ENCODE measurements at regions not wholly inside any gene's neighbourhood (a gene's known extent, or its start where the extent isn't known, plus 50 kb on each side); places are given as distances from the start of the nearest gene placed in this dataset.

DNA sequence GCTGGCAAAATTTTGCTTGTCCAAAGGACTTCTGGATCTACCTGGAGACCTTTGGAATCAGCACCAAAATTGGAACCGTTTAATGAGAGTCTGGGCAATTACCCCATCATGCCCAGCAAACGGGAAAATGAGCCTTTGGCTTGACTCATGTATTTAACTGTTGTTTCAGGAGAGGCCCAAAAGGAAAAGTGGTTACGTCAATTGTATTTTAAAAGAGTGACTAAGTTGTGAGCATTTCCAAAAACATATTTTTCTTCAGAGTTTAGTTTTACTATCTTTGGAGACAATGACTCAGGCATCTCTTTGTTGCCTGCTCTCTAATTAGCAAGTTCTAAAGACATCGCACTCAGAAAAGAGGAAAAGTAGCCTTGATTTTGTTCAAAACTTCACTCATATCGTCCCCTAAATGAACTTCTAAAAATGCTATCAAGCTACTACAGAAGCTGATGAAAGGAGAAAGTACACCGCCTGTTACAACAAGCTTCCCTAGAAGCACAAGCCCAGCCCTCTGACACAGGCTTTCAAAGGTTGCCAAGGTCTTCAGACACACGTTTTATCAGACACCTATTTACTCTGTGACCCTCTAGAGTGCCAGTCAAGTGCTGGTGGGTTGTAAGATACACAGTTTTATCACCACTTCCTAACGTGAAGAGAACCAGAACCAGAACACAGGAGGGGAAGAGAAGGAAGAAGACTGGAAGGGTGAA lies 146.2 kb downstream of the TBX18 start:
- H3K4me1 Mint-ChIP-seq (ENCODE audit: low read depth), result peaks cover 1% of the 10 kb centered on the region
- H3K36me3 Mint-ChIP-seq (ENCODE audit: insufficient read depth), result no peaks in the 10 kb centered on the region
- DNase-seq (ENCODE audit: low spot score, unreplicated experiment), result no peak
- H3K27me3 Mint-ChIP-seq, result no peaks in the 10 kb centered on the region
- H3K4me3 Mint-ChIP-seq (ENCODE audit: low read depth), result no peak overlapping the region
- TF ChIP-seq, protein P1, sequence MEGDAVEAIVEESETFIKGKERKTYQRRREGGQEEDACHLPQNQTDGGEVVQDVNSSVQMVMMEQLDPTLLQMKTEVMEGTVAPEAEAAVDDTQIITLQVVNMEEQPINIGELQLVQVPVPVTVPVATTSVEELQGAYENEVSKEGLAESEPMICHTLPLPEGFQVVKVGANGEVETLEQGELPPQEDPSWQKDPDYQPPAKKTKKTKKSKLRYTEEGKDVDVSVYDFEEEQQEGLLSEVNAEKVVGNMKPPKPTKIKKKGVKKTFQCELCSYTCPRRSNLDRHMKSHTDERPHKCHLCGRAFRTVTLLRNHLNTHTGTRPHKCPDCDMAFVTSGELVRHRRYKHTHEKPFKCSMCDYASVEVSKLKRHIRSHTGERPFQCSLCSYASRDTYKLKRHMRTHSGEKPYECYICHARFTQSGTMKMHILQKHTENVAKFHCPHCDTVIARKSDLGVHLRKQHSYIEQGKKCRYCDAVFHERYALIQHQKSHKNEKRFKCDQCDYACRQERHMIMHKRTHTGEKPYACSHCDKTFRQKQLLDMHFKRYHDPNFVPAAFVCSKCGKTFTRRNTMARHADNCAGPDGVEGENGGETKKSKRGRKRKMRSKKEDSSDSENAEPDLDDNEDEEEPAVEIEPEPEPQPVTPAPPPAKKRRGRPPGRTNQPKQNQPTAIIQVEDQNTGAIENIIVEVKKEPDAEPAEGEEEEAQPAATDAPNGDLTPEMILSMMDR (IDR thresholded peaks at IDR 0.05; ENCODE audit: unreplicated experiment), result no peak
- H3K9me3 Mint-ChIP-seq (ENCODE audit: low read depth), result peaks cover 13% of the 10 kb centered on the region
- H3K27ac Mint-ChIP-seq, result no peak overlapping the region

- no peak for DNase-seq (ENCODE audit: low spot score, unreplicated experiment)
- H3K36me3 Mint-ChIP-seq (ENCODE audit: insufficient read depth), result no peaks in the 10 kb centered on the region
- H3K27ac Mint-ChIP-seq, result no peak overlapping the region
- H3K9me3 Mint-ChIP-seq (ENCODE audit: low read depth), result peaks cover 1% of the 10 kb centered on the region
- H3K4me3 Mint-ChIP-seq (ENCODE audit: low read depth), result no peak overlapping the region
- H3K27me3 Mint-ChIP-seq, result no peaks in the 10 kb centered on the region
- TF ChIP-seq, protein P1 (IDR thresholded peaks at IDR 0.05; ENCODE audit: unreplicated experiment), result no peak
- peaks cover 1% of the 10 kb centered on the region for H3K4me1 Mint-ChIP-seq (ENCODE audit: low read depth)
Observed at GRCh38 chr6:84615987-84616386, 148.4 kb downstream of the TBX18 start.

DNA sequence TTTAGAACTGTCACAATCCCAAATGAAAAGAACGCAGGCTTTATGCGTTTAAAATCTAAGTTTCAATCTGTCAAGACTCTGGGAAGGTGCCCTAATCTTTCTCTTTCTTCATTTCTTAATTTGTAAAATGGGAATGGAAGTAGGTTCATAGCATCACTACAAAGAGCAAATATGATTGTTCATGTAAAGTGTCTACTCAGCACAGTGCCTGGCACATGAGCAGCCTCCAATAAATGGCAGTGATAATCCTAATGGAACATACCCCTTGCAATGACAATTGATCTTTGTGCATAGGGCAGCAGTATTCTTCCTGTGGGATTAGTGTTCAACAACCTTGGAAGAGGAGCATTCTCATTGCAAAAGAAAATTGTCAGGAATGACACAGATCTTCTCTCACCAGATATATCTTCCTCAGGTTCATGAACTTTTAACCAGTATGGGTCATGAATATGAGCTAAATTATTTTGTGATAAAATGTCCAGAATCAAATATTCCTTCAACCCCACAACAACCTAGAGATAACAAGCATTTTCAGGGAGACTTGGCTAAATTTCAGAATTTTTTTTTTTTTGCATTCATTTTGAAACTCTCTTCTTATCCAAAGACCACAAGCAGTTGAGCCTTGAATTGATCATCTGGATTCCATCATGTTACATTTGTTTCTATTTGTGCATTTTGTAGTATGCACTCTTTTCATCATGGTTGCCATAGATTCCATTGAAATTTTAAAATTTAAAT lies 149.1 kb downstream of the TBX18 start:
- H3K36me3 Mint-ChIP-seq (ENCODE audit: insufficient read depth), result no peaks in the 10 kb centered on the region
- H3K9me3 Mint-ChIP-seq (ENCODE audit: low read depth), result no peaks in the 10 kb centered on the region
- no peaks in the 10 kb centered on the region for H3K27me3 Mint-ChIP-seq
- no peak for DNase-seq (ENCODE audit: low spot score, unreplicated experiment)
- no peak overlapping the region for H3K27ac Mint-ChIP-seq
- H3K4me1 Mint-ChIP-seq (ENCODE audit: low read depth), result peaks cover 1% of the 10 kb centered on the region
- H3K4me3 Mint-ChIP-seq (ENCODE audit: low read depth), result no peak overlapping the region
- TF ChIP-seq, protein P1 (IDR thresholded peaks at IDR 0.05; ENCODE audit: unreplicated experiment), result no peak

DNA sequence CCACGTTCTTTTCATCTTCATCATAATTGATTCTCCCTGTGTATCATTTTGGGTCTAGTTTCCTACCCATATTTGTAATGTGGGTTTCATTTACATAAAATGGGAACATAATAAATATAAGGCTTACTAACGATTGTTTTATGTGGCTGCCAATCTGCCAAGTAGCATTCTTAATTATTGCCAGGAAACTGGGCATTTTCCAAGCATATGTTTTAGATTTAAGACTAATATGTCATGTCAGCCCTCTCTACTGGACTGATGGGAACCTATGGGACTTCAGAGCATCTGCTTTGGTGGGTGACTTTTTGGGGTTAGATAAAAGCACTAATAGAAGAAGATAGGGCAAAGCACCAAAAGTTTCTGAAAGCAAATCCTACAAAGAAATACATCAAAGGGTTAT lies 157.5 kb downstream of the TBX18 start:
- TF ChIP-seq, protein P1 (IDR thresholded peaks at IDR 0.05; ENCODE audit: unreplicated experiment), result no peak
- H3K9me3 Mint-ChIP-seq (ENCODE audit: low read depth), result peaks cover 3% of the 10 kb centered on the region
- H3K4me1 Mint-ChIP-seq (ENCODE audit: low read depth), result no peaks in the 10 kb centered on the region
- no peaks in the 10 kb centered on the region for H3K27me3 Mint-ChIP-seq
- H3K36me3 Mint-ChIP-seq (ENCODE audit: insufficient read depth), result no peaks in the 10 kb centered on the region
- DNase-seq (ENCODE audit: low spot score, unreplicated experiment), result no peak
- H3K27ac Mint-ChIP-seq, result no peak overlapping the region
- no peak overlapping the region for H3K4me3 Mint-ChIP-seq (ENCODE audit: low read depth)

DNA sequence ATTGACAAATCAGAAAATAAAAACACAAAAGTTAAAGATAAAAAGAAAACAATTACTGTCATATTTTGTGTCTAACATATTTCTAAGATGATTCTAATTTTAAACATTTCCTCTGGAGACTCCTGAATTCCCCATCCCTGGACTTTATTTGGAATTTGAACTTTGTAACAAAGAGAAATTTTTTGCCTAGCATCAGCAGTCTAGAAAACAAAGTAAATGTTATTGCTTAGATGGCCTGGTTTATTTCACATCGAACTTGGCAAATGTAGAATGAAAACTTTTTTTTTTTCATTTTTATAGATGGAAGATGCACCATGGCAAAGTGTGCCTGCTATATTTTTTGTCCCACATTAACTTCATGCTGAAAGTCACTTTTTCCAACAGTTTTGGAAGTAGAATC lies 159.1 kb downstream of the TBX18 start:
- Mint-ChIP-seq H3K9me3 (ENCODE audit: low read depth) (peaks cover 3% of the 10 kb centered on the region), H3K27ac (no peak overlapping the region), H3K4me3 (ENCODE audit: low read depth) (no peak overlapping the region), H3K36me3 (ENCODE audit: insufficient read depth) (no peaks in the 10 kb centered on the region), H3K27me3 (no peaks in the 10 kb centered on the region), H3K4me1 (ENCODE audit: low read depth) (no peaks in the 10 kb centered on the region)
- TF ChIP-seq, protein P1 (IDR thresholded peaks at IDR 0.05; ENCODE audit: unreplicated experiment), result no peak
- no peak for DNase-seq (ENCODE audit: low spot score, unreplicated experiment)
